ENCODE measurements at regions not wholly inside any gene's neighbourhood (a gene's known extent, or its start where the extent isn't known, plus 50 kb on each side); places are given as distances from the start of the nearest gene placed in this dataset.

GRCh38 chr7:17211307-17211836, 87.1 kb upstream of the AHR start:
- TF ChIP-seq FOXM1 (IDR thresholded peaks at IDR 0.05; ENCODE audit: borderline replicate concordance, low read depth): no peak
- TF ChIP-seq RAD21 (IDR thresholded peaks at IDR 0.05; ENCODE audit: low read depth): no peak
- no peak for TF ChIP-seq EP300 (IDR thresholded peaks at IDR 0.05; ENCODE audit: borderline replicate concordance)
- TF ChIP-seq EGR1 (IDR thresholded peaks at IDR 0.05): no peak
- no peak for TF ChIP-seq CREB1 (IDR thresholded peaks at IDR 0.05; ENCODE audit: low read depth)
- TF ChIP-seq YY1 (IDR thresholded peaks at IDR 0.05; ENCODE audit: low read depth): no peak
- no peak for TF ChIP-seq NFIC (IDR thresholded peaks at IDR 0.05)
- TF ChIP-seq, protein P1, sequence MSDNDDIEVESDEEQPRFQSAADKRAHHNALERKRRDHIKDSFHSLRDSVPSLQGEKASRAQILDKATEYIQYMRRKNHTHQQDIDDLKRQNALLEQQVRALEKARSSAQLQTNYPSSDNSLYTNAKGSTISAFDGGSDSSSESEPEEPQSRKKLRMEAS (IDR thresholded peaks at IDR 0.05): no peak

Measured in Ishikawa (cell line).